A549 (cell line): ENCODE measurements at regions not wholly inside any gene's neighbourhood (a gene's known extent, or its start where the extent isn't known, plus 50 kb on each side); places are given as distances from the start of the nearest gene placed in this dataset.

Experiments used
- ATAC-seq, 2 experiments: fragments of 200-7000 bp in 1 of 2; fragments of >200 bp in 1 of 2; cut with Nextera tagmentation in 1 of 2; cut with Tn5 transposase in 1 of 2; 3 replicates each; pipeline versions ENCODE4 v1.8.0 to v1.9.1; 2018 to 2020; ENCODE audit warnings: mild to moderate bottlenecking in 1 of 2, moderate library complexity in 1 of 2
- CTCF ChIA-PET: fragments of 300-600 bp; sonication (Branson Sonifier 250); formaldehyde crosslinking; extraction: SDS; loops from one replicate; lab custom pipeline; 2021; ENCODE audit warnings: antibody characterized with exemption, inconsistent platforms; lab: Yijun Ruan, JAX
- POLR2A ChIA-PET: fragments of 350-600 bp; formaldehyde crosslinking; extraction: SDS; loops from one replicate; lab custom pipeline; 2021; ENCODE audit warnings: antibody characterized with exemption, inconsistent platforms; lab: Yijun Ruan, JAX
- DNase-seq, 2 experiments: peaks; one replicate each; pipeline versions ENCODE4 v3.0.0 to v3.0.0-alpha.2; 2011 to 2016; ENCODE audit warnings: low read depth in 1 of 2, low spot score in 1 of 2
- FAIRE-seq: peaks from 2 replicates; lab custom pipeline; 2011; peaks lifted over from hg19 to GRCh38; lab: Jason Lieb, UNC
- H3K27ac ChIP-seq, 2 experiments: fragments of >200 bp; sonication (Bioruptor Twin); formaldehyde crosslinking; 3 replicates each; pipeline ENCODE4 v1.5.1; 2016 to 2017
- H3K4me1 ChIP-seq: fragments of >200 bp; sonication (Bioruptor Twin); formaldehyde crosslinking; 3 replicates; pipeline ENCODE4 v1.6.1; 2016
- H3K4me2 ChIP-seq: fragments of >200 bp; sonication (Bioruptor Twin); formaldehyde crosslinking; 3 replicates; pipeline ENCODE4 v1.6.1; 2016
- H3K4me3 ChIP-seq: fragments of >200 bp; sonication (Bioruptor Twin); formaldehyde crosslinking; 3 replicates; pipeline ENCODE4 v1.5.1; 2016
- H3K9me3 ChIP-seq: fragments of >200 bp; sonication (Bioruptor Twin); formaldehyde crosslinking; 3 replicates; pipeline ENCODE4 v1.6.1; 2016
- BHLHE40 ChIP-seq: IDR thresholded peaks from 2 replicates; pipeline ENCODE4 v1.6.1; 2012; ENCODE audit warnings: low read depth, low read length, inconsistent platforms
- CBX8 ChIP-seq: fragments of 200-600 bp; sonication (generic); IDR thresholded peaks from 2 replicates; pipeline ENCODE4 v1.6.1; 2016
- CEBPB ChIP-seq, 2 experiments: fragments of >200 bp in 1 of 2; sonication (Bioruptor Twin) in 1 of 2; formaldehyde crosslinking in 1 of 2; IDR thresholded peaks; 2 replicates each; pipeline ENCODE4 v1.6.1; 2012 to 2016
- CHD4 ChIP-seq: fragments of 200-600 bp; sonication (generic); IDR thresholded peaks from 2 replicates; pipeline ENCODE4 v1.6.1; 2016; ENCODE audit warnings: antibody characterized with exemption, mild to moderate bottlenecking, borderline replicate concordance
- EHMT2 ChIP-seq: fragments of 200-600 bp; sonication (generic); IDR thresholded peaks from 2 replicates; pipeline ENCODE4 v1.6.1; 2016; ENCODE audit warnings: antibody characterized with exemption, low read depth, mild to moderate bottlenecking, moderate library complexity
- EP300 ChIP-seq, 2 experiments: fragments of >200 bp; sonication (Bioruptor Twin); formaldehyde crosslinking; IDR thresholded peaks; 2 replicates in 1 of 2; 3 replicates in 1 of 2; pipeline ENCODE4 v1.6.1; 2016 to 2017
- ESRRA ChIP-seq: fragments of 150-350 bp; IDR thresholded peaks from 2 replicates; pipeline ENCODE4 v1.6.1; 2014; ENCODE audit warnings: mild to moderate bottlenecking, low read length, borderline replicate concordance
- FOSB ChIP-seq: fragments of 250-450 bp; sonication (Bioruptor Pico); IDR thresholded peaks from 2 replicates; pipeline ENCODE4 v1.5.0; 2020; ENCODE audit warnings: mild to moderate bottlenecking, moderate library complexity
- FOSL2 ChIP-seq, 2 experiments: fragments of 450-650 bp in 1 of 2; fragments of >200 bp in 1 of 2; sonication (Bioruptor Twin) in 1 of 2; formaldehyde crosslinking; IDR thresholded peaks; 2 replicates each; pipeline versions ENCODE4 v1.5.0 to v1.6.1; 2016 to 2020; ENCODE audit warnings: mild to moderate bottlenecking in 1 of 2, moderate library complexity in 1 of 2
- JUNB ChIP-seq: fragments of >200 bp; sonication (Bioruptor Twin); formaldehyde crosslinking; IDR thresholded peaks from 2 replicates; pipeline ENCODE4 v1.6.1; 2016
- KDM1A ChIP-seq: fragments of 200-600 bp; sonication (generic); IDR thresholded peaks from 2 replicates; pipeline ENCODE4 v1.6.1; 2016; ENCODE audit warnings: low read depth, mild to moderate bottlenecking
- NPAS2 ChIP-seq: fragments of 250-450 bp; sonication (Bioruptor Pico); IDR thresholded peaks from 2 replicates; pipeline ENCODE4 v1.8.0; 2022; ENCODE audit warnings: mild to moderate bottlenecking, moderate library complexity, borderline replicate concordance
- POLR2A ChIP-seq: IDR thresholded peaks from 2 replicates; pipeline ENCODE4 v1.6.1; 2012; ENCODE audit warnings: mild to moderate bottlenecking, low read length
- POLR2AphosphoS2 ChIP-seq: conservative IDR thresholded peaks from 2 replicates; pipeline ENCODE4 v1.6.1; 2012; ENCODE audit warnings: low read length, improper control_type of control experiment, inconsistent platforms
- RARB ChIP-seq: fragments of 250-450 bp; sonication (Bioruptor Pico); IDR thresholded peaks from 2 replicates; pipeline ENCODE4 v1.8.0; 2021; ENCODE audit warnings: mild to moderate bottlenecking, moderate library complexity
- RCOR1 ChIP-seq: fragments of 150-350 bp; IDR thresholded peaks from 2 replicates; pipeline ENCODE4 v1.6.1; 2014; ENCODE audit warnings: antibody characterized with exemption, low read length, low read depth
- SREBF2 ChIP-seq: fragments of 450-650 bp; IDR thresholded peaks from 2 replicates; pipeline ENCODE4 v1.6.1; 2014; ENCODE audit warnings: mild to moderate bottlenecking, moderate library complexity
- TP53 ChIP-seq: fragments of 250-450 bp; sonication (Bioruptor Pico); IDR thresholded peaks from 2 replicates; pipeline ENCODE4 v1.5.0; 2021; ENCODE audit warnings: mild to moderate bottlenecking, moderate library complexity
- ZFP36 ChIP-seq: fragments of 450-650 bp; IDR thresholded peaks from 2 replicates; pipeline ENCODE4 v1.6.1; 2014; ENCODE audit warnings: borderline replicate concordance; ENCODE audit not compliant: partially characterized antibody
- WGBS: methylation state at CpG from one replicate; pipeline ENCODE4 v1.1.6; 2017; ENCODE audit errors: missing lambda C conversion rate; 5-methylcytosine and 5-hydroxymethylcytosine counted together
- TF ChIP-seq, protein P1 (sequence below): fragments of 250-450 bp; sonication (Bioruptor Pico); IDR thresholded peaks from 2 replicates; pipeline ENCODE4 v1.5.0; 2021; ENCODE audit warnings: mild to moderate bottlenecking, moderate library complexity, borderline replicate concordance
- TF ChIP-seq, protein P2 (sequence below): IDR thresholded peaks from 2 replicates; pipeline ENCODE4 v1.6.1; 2012; ENCODE audit warnings: low read depth, borderline replicate concordance

DNA sequence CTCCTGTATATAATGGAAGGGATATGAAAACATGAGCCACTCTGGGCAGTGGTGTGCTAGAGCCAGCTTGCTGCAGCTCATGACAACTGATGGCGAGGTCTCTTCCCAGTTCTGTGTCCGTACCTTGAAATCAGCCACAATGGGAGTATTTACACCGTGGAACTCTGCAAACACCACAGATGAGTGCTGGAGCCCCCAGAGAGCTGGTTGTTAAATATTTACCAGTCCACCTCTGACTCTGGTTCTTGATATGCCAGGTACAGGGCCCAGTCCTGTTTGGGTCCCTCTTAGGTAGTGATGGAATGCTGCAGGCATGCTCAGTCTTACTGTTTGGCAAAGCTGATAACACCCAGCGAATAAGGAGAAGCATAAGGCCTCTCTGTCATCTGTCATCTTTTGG lies 116.1 kb upstream of the GLI2 start:
- TF ChIP-seq ESRRA: no peak
- TF ChIP-seq EP300 (IDR thresholded peaks at IDR 0.05): no peak
- no peak for TF ChIP-seq TP53
- TF ChIP-seq SREBF2: no peak
- TF ChIP-seq EHMT2: no peak
- TF ChIP-seq RARB (CRISPR knock-in tag): no peak
- no peak for TF ChIP-seq NPAS2
- TF ChIP-seq, all 56 proteins: peak for 0
- Histone ChIP-seq H3K4me1 (peaks cover 11% of the 10 kb centered on the region; the same call in 2 of the 3 replicates), H3K4me3 (no peak overlapping the region), H3K27ac (peak overlapping the region in 1 of 2 experiments; percentile 14; a peak in 1 of 6 replicates), H3K9me3 (0 out of 3 replicates have a peak, but pooled peaks cover 6% of the 10 kb centered on the region), H3K4me2 (peak overlapping the region; percentile 17; the same call in 2 of the 3 replicates)
- FAIRE-seq (no peak), ATAC-seq (no peak), DNase-seq (no peak)
- WGBS: 70% methylated on average over 4 of the region's 4 CpGs
- ChIA-PET CTCF (interaction anchor here (0.9 to 1.4 kb wide), 3 partner anchors 10 to 24 kb away, joined by 3 read pairs; no protein-coding TSS in a partner anchor), POLR2A (no interaction called here)

DNA sequence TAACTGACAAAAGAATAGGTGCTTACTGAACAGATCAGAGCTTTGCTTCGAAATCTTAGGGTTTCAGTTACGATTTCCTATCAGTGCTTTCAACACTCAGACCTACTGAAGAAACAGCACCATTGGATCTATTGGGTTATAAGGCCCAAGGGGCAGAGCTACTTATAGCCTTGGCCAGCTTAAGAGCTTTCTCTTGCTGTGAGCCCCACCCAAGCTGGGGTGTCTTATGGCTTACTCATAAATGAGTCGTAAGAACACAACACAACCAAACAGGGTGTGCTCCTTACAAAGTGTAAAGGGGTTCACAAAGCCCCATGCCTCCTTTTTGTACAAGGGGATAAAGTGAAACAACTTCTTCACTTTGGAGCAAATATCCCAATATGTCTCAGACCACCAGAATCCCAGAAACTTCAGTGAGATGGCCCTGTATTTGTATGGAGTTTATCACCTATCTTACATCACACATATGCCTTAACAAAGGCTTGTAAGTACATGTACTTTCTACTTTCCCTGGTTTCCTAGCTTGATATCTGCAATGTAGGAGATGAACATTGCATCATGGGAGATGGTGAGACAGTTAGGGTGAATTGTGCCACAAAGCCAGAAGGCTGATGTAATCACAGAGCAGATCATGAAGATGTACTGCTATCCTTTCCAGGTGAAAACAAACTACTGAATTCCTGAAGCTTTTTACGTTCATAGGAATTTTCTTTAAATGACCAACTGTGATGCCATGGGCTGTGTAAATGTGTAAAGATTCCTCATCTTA lies 115.5 kb upstream of the GLI2 start:
- DNase-seq: peak in 1 of 2 experiments; percentile 17
- no peak for TF ChIP-seq CHD4
- TF ChIP-seq POLR2A: no peak
- no peak for TF ChIP-seq RCOR1
- TF ChIP-seq, protein P1, sequence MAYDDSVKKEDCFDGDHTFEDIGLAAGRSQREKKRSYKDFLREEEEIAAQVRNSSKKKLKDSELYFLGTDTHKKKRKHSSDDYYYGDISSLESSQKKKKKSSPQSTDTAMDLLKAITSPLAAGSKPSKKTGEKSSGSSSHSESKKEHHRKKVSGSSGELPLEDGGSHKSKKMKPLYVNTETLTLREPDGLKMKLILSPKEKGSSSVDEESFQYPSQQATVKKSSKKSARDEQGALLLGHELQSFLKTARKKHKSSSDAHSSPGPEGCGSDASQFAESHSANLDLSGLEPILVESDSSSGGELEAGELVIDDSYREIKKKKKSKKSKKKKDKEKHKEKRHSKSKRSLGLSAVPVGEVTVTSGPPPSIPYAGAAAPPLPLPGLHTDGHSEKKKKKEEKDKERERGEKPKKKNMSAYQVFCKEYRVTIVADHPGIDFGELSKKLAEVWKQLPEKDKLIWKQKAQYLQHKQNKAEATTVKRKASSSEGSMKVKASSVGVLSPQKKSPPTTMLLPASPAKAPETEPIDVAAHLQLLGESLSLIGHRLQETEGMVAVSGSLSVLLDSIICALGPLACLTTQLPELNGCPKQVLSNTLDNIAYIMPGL: no peak
- TF ChIP-seq JUNB: no peak
- TF ChIP-seq FOSL2 (IDR thresholded peaks at IDR 0.05): no peak
- TF ChIP-seq FOSL2 (CRISPR knock-in tag; IDR thresholded peaks at IDR 0.05): no peak
- TF ChIP-seq, protein P2, sequence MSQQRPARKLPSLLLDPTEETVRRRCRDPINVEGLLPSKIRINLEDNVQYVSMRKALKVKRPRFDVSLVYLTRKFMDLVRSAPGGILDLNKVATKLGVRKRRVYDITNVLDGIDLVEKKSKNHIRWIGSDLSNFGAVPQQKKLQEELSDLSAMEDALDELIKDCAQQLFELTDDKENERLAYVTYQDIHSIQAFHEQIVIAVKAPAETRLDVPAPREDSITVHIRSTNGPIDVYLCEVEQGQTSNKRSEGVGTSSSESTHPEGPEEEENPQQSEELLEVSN: no peak
- no peak for TF ChIP-seq BHLHE40
- no peak for TF ChIP-seq FOSB (CRISPR knock-in tag)
- no peak for TF ChIP-seq SREBF2
- TF ChIP-seq KDM1A: no peak
- no peak for TF ChIP-seq ZFP36
- no peak for TF ChIP-seq CEBPB (IDR thresholded peaks at IDR 0.05)
- TF ChIP-seq POLR2AphosphoS2: no peak
- TF ChIP-seq CBX8: no peak
- TF ChIP-seq, all 56 proteins: peak for 0
- ChIA-PET POLR2A (no interaction called here), CTCF (interaction anchor here (0.9 to 1.4 kb wide), 3 partner anchors 10 to 24 kb away, joined by 3 read pairs; no protein-coding TSS in a partner anchor)
- Histone ChIP-seq H3K4me1 (peaks cover 11% of the 10 kb centered on the region; the same call in 2 of the 3 replicates), H3K27ac (peak overlapping the region in 1 of 2 experiments; percentile 14; a peak in 2 of 6 replicates), H3K4me2 (peak overlapping the region; percentile 17), H3K9me3 (0 out of 3 replicates have a peak, but pooled peaks cover 6% of the 10 kb centered on the region), H3K4me3 (no peak overlapping the region)
- ATAC-seq (peak; percentile 33 to 37; a peak in 1 of 6 replicates), FAIRE-seq (no peak)
- WGBS: 48% methylated on average over 4 of the region's 4 CpGs
